GM19395 (cell line): ENCODE measurements at regions not wholly inside any gene's neighbourhood (a gene's known extent, or its start where the extent isn't known, plus 50 kb on each side); places are given as distances from the start of the nearest gene placed in this dataset.
A peak's percentile ranks its signal among the peaks of the same experiment; 100 is the strongest.

Experiments used
- ATAC-seq: cut with Tn5 transposase; IDR thresholded peaks from one replicate; pipeline ENCODE4 v1.9.1; 2021; ENCODE audit warnings: mild to moderate bottlenecking, moderate library complexity; ENCODE audit not compliant: unreplicated experiment

DNA sequence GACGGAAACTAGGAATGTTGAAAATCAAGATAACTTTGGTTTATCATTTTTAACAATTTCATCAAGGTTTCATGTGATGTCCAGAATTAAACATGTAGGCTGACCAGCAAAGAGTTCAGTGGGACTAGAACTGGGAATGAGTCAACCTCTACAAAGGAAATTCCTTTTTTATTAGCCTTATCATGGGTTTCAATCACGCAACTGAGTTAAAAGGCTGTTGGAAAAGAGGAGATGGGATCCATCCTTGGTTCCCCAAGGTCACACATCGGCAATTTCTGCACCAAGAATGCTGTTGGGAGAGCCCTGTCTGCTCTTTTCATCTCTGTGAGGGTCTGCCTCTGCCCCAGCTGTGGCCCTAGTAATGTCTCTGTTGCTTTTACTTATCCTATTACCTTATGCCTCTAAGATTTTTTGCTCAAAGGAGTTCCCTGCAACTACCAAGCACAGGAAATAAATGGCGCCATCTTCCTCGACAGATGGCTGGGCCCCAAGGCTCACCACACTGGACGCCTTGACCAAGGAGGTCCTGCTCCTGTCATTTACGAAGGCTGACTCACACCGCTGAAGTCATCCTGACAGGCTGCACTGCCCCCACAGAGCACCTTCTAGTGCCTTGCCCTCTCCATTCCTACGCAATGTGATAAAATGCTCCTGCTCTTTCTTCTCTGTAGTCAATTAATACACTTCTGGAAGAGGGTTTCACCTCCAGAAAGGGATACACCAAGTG lies 367.4 kb downstream of the GXYLT1 start:
- no peak for ATAC-seq

DNA sequence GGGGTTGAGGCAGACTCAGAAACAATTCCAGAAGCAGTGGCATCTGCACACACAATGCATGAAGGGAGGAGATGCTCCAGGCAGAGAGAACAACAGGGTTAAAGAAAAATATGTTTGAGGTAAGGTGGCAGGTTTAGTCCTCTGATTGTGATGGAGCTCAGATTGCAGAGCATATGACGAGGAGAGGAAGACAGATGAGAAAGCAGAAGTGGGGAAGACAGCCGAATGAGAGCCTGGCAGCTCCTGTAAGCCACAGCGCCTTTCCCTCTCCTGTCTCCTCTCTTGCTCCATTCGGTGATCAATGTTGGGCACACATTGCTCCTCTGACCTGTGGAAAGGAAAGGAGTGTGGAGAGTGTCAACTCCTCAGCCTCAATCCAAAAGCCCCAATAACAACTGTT lies 372.2 kb downstream of the GXYLT1 start:
- ATAC-seq: no peak

DNA sequence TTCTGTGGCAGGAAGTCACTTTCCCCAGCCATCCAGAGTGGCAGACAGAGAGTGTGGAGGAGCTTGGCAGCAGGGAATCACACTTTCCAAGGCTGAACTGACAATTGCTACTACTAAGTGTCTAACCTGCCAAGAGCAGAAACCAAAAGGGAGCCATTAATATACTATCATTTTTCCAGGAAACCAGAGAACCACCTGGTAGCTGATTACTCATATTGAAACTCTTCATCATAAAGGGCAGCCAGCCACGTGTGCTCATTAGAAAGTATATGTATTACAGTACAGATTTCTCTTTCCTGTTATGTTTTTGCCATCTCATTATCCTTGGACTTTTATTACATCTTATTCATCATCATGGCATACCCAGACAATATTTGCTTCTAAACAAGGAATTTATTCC lies 374.9 kb downstream of the GXYLT1 start:
- peak; percentile 81 for ATAC-seq

DNA sequence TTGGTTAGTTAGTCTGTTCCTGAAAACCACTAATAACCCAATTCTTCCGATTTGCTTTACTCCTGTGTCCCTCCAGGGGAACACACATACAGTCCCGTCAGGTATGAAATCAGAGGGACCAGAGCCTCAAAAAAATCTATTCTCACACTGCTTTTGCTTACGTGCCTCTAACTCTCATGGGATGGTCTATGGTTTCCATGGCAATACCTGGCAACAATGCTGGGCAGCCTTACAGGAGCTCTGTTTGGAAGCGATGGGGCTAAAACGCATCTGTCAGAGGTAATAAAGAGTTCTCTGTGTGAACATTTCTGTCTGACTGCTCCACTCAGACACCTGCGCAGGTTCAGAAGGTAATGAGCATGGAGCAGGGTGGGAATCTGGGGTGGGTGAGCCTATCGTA lies 376.2 kb downstream of the GXYLT1 start:
- ATAC-seq: no peak

DNA sequence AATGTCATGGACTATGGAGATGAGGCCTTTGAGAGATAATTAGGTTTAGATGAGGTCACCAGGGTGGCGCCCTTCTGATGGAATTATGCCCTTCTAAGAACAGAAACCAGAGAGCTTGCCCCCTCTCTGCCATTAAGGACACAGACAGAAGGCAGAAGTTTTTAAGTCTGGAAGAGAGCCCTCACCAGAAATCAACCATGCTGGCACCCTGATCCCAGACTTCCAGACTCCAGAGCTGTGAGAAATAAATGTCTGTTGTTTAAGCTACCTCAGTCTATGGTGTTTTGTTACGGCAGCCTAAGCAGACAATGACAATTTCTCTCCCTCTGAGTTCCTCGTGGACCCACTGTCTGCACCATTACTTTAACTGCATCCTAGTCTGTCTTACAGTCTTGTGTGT lies 382.0 kb downstream of the GXYLT1 start:
- ATAC-seq: no peak

DNA sequence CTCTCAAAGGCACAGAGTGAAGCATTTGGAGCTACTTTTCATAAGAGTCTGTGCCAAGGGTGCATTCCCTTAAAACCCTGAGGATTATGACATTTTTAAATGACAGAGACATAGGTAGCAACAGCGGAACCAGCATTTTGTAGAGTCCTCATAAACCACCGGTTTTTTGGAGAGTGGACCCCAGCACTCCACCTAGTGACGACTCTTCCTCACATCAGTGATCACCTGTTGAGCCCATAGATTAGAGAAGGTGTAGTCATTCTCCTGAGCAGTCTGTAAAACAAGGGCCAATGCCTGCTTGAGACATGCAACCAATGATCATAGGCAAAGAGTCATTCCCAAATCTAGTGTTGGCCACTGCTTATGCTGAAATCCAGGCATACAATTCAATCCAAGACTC lies 399.1 kb downstream of the GXYLT1 start:
- ATAC-seq: no peak

DNA sequence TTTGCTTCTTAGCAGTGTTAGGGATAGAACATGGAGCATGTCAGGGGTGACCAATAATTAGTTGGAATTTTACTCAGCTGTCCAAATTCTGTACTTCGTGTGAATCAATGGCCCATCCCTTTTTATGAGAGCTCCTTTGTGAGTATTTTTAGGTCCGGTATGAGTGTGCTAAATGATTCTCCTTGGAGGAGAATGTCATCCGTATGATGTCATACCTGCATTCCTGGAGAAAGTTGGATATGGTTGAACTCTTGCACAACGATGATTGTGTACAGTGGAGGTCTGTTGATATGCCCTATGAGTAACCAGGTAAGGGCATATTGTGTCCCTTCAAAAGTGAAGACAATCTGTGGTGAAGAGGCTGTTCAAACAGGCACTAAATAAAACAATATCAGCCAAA lies 400.8 kb downstream of the GXYLT1 start:
- ATAC-seq: no peak

DNA sequence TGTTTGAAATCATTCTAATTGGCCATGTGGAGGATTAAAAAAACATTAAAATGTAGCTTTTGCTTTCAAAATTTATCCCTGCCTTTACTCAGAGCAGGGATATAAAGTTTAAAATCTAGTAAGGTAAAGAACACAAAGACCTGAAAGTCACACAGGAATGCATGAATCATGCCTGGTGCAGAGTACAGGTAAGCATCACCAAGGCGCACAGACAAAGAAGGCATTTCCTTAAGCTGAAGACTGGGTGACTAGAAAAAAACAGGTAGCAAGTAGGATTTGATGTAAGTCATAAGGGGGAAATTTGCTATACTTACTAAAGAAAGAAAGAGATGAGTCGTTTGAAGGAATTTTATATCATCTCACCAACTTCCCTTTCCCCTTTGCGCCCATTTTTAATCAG lies 405.6 kb downstream of the GXYLT1 start:
- ATAC-seq: no peak

DNA sequence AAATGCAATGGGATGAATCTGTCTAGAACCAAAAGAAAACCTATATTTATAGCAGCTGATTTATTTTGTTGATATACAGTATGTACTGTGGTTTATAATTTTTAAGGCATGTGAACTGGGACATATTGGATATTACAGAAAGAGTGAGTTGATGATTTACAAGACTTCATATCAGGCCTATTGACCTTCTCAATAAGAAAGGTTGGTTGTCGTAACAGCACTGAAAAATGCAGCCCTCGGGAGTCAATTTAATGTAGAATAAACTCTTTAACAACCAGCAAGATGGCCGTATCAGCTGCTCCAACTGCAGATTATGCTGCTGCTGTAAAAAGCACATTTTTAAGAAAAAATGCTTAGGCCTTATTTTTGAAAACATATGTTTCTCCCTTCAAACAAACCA lies 407.3 kb downstream of the GXYLT1 start:
- no peak for ATAC-seq

DNA sequence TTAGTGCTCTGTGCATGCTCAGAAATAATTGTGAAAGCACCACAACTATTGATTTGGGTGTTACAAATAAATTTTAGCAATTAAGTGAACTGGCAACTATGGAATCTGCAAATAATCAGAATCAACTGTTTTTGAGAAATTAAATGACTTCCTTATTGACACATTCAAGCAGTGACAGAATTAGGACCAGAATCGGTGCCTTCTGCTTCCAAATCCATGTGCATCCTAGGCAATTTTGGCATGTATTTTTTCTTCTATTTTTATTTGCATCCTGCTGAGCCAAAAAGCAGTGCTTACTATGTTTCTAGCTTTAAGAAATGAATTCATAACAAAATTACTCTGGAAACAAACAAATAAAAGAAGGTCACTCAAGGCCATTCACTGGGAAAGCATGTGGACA lies 408.2 kb downstream of the GXYLT1 start:
- no peak for ATAC-seq

DNA sequence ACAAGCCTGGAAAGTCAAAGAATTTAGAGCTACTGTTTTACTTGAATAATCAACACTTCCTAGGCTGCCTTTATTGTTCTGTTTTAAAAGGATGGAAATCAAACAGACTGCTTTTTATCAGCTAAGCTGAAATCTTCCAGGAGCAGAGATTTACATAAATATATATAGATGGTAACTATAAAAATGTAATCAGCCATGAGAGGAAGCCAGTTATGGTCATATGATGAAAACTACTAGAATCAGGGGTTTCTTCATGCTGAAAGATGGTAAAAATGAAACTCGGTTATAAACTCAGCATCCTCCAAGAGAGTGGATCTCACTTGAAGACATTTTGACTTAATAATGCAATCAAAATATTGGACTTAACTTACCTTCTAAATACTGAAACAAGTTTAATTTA lies 413.0 kb downstream of the GXYLT1 start:
- ATAC-seq: no peak

DNA sequence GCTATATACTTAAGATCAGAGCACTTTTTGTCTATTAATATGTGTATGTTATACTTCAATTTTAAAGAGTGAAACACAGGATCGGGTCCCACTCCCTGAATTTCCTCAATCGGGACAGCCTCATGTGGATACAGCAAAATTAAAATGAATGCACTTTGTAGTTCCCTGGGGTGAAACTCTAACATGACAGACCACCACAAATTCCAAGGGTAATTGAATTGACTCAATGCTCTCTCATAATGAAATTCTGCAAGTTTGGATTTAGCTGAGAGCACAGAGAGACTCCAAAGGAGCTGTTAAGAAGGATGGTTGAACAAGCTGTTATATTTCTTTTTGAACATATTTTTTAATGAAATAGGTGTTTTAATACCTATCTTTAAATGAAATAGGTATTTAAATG lies 413.6 kb downstream of the GXYLT1 start:
- no peak for ATAC-seq

DNA sequence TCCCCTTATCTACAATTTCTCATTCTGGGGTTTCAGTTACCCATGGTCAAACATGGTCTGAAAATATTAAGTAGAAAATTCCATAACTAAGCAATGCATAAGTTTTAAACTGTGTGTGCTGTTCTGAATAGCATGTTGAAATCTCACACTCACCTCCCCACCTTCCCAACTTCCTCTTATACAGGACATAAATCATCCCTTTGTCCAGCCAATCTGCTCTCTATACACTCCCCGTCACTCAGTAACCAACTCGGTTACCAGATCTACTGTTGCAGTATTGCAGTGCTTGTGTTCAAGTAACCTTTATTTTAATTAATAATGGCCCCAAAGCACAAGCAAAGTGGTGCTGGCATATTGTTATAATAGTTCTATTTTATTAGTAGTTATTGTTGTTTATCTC lies 420.5 kb downstream of the GXYLT1 start:
- ATAC-seq: no peak

DNA sequence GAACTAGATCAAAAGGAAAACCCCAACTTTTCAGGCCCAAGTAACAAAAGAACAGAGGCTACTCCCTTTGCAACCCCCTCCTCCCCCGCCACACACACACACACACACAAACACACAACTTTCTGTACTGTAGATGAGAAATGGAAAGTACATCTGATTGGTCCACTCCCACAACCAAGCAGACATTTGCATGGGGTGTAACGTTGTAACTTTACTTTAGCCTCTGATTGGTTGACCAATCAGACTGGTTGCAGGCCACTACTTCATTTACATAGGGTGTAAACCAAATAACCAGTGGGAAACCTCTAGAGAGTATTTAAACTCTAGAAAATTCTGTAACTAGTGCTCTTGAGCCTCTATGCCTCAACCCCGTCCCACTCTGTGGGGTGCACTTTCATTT lies 425.5 kb downstream of the GXYLT1 start:
- no peak for ATAC-seq

DNA sequence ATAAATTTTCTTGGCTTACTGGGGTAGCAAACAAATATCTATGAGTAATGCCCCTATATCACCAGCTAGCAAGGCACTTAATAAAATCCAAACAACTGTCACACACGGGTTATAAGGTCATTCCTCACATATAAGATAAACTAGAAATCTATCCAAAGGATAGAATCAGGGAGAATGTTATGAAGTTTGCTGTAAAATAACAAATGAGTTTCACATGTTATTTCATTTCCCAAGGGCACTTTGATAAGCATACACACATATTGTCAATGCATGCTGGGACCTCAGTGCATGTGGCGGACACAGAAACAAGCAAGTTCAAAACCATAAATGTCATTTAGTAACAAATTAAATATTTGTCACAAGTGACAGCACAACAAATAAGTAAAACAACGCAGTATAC lies 429.4 kb downstream of the GXYLT1 start:
- no peak for ATAC-seq

DNA sequence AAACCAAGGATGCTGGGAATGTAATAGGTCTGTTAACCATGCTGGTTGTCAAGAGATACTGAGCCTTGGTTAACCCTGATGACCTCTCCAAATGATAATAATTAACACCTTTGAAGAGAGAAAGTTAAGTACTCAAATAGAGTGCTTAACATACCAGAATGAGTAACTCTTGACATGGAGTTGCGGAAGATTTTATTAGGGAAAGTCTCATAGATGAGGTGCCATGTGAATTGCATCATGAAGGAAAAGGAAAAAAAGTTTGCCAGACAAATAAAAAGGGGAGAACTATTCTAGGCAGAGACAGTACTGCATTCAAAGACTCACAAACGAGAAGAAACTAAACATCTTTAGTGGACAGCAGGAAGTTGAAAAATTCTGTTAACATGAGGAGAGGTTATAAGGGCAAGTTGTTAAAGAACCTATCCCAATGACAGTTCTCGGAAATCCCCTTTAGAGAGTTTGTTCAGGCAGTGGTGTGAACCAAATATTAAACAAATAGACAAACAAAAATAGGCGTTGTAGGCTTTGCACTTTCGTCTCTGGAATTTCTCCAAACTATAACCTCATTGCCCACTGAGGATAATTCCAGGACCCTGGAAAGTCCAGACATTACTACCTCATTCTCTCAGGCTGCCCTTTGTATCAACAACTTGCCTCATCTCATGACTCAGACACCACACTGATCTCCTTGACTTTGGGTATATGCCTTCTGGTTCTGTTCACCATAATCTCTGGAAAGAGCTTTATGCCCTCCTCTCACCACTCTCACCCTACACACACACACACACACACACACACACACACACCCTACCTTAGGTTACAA lies 435.0 kb downstream of the GXYLT1 start:
- no peak for ATAC-seq

DNA sequence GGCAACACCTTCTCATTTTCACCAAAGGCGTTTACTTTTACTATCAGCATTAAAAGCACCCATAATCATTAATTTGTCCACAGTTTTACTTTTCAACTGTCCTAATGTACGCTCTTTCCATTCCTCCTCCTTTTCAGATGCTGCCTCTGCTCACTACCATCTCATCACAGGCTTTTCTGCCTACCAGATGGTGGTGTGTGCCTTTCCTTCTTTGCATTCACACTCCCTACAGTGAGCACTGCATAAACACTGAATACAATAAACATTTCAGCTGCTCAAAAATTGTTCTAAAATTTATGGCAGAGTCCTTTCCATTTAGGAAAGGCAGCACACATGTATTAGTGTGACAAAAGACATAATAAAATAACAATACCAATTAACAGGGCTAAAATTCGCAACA lies 435.7 kb downstream of the GXYLT1 start:
- ATAC-seq: no peak

DNA sequence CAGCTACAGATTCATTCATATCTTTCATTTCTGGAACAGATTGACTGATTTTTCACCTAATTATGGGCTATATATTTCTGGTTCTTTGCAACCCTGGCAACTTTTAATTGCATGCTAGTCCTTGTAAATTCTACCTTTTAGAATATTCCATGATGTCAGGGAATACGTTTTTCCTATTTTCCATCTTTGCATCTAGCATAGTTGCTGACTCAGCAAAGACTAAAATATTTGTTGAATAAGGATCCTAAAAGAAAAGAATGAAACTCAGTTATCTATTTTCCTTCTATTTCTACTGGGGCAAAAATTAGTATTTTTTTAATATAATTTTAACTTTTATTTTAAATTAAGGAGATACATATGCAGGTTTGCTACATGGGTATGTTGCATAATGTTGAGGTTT lies 438.3 kb downstream of the GXYLT1 start:
- ATAC-seq: no peak

DNA sequence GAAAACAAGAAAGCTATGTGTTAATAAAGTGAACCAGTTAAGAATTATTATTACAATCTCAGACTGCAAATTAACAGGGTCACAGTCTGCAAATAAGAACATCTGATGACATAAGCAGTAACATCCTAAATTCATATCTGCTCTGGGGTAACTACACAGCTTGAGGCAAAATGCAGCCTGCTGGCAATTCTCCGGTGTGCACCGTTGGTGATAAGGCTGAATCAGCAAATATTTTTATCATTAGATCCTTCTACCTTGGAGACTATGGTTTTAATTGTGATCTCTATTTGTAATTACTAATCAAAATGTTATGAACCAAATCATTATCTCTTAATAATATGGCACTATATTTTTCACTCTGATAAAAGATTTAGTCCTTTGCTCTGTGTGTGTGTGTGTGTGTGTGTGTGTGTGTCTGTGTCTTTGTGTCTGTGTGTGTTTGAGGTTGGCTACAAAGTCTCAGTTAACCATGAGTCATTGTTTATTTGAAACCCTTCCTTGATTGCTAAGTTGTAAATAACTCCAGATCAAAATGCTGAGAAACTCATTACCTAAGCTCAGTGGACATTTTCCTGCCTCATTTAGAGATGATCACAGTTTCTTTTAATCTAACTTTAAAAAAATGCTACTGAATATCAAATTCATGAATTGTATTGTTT lies 442.6 kb downstream of the GXYLT1 start:
- ATAC-seq: no peak

DNA sequence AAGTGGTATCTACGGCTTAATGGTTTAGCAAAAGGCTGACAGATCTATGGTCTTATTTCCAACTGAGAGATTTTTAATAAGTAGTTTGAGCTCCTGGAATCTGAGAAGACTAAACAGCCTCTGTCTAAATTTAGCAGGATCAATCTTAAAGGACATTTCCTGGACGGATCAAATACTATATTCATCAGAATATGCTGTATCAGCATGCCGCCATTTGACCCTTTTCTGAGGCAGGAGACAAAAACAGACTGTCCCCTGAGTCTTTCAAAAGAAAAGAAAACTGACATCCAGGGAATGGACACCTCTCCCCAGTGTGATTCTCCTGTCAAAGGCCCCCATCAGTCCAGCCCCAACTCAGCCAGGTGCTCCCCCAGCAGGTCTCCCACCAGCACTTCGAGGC lies 443.7 kb downstream of the GXYLT1 start:
- ATAC-seq: no peak

DNA sequence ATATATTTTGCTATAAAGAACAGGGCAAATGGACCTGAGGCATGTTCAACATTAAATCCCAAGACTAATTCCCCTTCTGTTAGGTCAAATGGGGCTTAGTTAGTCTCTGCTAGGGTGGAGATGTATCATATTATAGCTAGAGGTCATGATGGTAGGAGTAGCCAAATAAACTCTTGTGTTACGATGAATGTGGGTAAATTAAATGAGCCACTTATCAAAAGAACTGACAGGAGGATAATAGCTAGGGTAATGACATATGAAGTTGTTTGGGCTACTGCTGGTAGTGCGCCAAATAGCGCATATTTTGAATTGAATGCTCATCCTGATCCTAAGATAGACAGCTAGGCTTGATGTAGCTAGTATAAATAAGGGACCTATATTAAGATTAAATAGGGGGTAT lies 445.0 kb downstream of the GXYLT1 start:
- no peak for ATAC-seq

DNA sequence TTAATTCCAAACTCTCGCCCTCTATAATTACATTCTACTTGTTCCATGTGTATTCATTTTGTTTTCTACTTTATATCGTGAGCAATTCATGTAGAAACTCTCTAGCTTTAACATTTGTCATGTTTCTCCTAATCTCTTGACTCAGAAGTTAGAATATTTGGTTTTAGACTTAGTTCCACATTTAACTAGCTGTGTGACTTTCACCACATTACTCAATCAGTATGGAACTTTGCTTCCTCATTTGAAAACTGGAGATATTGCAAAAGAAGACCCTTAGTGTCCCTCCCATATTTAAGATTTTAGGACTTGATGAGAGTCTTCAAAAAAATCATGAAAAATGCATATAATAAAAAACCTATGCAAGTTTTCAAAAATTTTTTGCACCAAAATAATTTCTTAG lies 447.5 kb downstream of the GXYLT1 start:
- ATAC-seq: no peak
